ENCODE measurements at regions not wholly inside any gene's neighbourhood (a gene's known extent, or its start where the extent isn't known, plus 50 kb on each side); places are given as distances from the start of the nearest gene placed in this dataset.
"Not testable (repeated sequence)": the region's sequence is repeated elsewhere in the genome, so short reads cannot be mapped to it uniquely, and the experiment has no call there.

GRCh38 chr2:198277181-198277580 is 472.8 kb downstream of the PLCL1 start:
- peaks cover 0 to 4% of the 10 kb centered on the region in 2 donors for H3K4me1 ChIP-seq
- no peak for DNase-seq (ENCODE audit: low spot score)
- no peaks in the 10 kb centered on the region for H3K36me3 ChIP-seq
- no peaks in the 10 kb centered on the region for H3K9me3 ChIP-seq
- H3K4me3 ChIP-seq, result no peak overlapping the region
- H3K27me3 ChIP-seq, result no peaks in the 10 kb centered on the region
- no peak for TF ChIP-seq CTCF (IDR thresholded peaks at IDR 0.05)
- H3K27ac ChIP-seq, result no peak overlapping the region

- H3K36me3 ChIP-seq, result no peaks in the 10 kb centered on the region
- TF ChIP-seq CTCF (IDR thresholded peaks at IDR 0.05), result no peak
- H3K27me3 ChIP-seq, result no peaks in the 10 kb centered on the region
- no peak for DNase-seq (ENCODE audit: low spot score)
- no peak overlapping the region for H3K27ac ChIP-seq
- no peak overlapping the region for H3K4me3 ChIP-seq
- no peaks in the 10 kb centered on the region for H3K9me3 ChIP-seq
- H3K4me1 ChIP-seq, result peaks cover 0 to 4% of the 10 kb centered on the region in 2 donors
Measured at GRCh38 chr2:198273660-198274059, 469.3 kb downstream of the PLCL1 start.

GRCh38 chr2:198270157-198270556 is 465.8 kb downstream of the PLCL1 start:
- H3K27me3 ChIP-seq; H3K4me1 ChIP-seq; H3K4me3 ChIP-seq; H3K9me3 ChIP-seq; H3K27ac ChIP-seq; DNase-seq (ENCODE audit: low spot score); H3K36me3 ChIP-seq: not testable (repeated sequence)

GRCh38 chr2:198268519-198268918 is 464.1 kb downstream of the PLCL1 start:
- TF ChIP-seq CTCF (IDR thresholded peaks at IDR 0.05), result no peak
- H3K4me3 ChIP-seq, result no peak overlapping the region
- no peaks in the 10 kb centered on the region for H3K9me3 ChIP-seq
- H3K36me3 ChIP-seq, result no peaks in the 10 kb centered on the region
- H3K27ac ChIP-seq, result no peak overlapping the region
- H3K4me1 ChIP-seq, result peaks cover 0 to 3% of the 10 kb centered on the region in 2 donors
- DNase-seq (ENCODE audit: low spot score), result no peak
- no peaks in the 10 kb centered on the region for H3K27me3 ChIP-seq

GRCh38 chr2:198259496-198259895 is 455.1 kb downstream of the PLCL1 start:
- no peaks in the 10 kb centered on the region for H3K36me3 ChIP-seq
- DNase-seq (ENCODE audit: low spot score), result no peak
- no peak overlapping the region for H3K27ac ChIP-seq
- H3K27me3 ChIP-seq, result no peaks in the 10 kb centered on the region
- TF ChIP-seq CTCF (IDR thresholded peaks at IDR 0.05), result no peak
- H3K4me3 ChIP-seq, result no peak overlapping the region
- no peaks in the 10 kb centered on the region for H3K9me3 ChIP-seq
- peaks cover 0 to 4% of the 10 kb centered on the region in 2 donors for H3K4me1 ChIP-seq

- Histone ChIP-seq H3K9me3 (no peaks in the 10 kb centered on the region), H3K36me3 (no peaks in the 10 kb centered on the region), H3K27me3 (no peaks in the 10 kb centered on the region), H3K27ac (no peak overlapping the region), H3K4me1 (peaks cover 0 to 6% of the 10 kb centered on the region in 2 donors), H3K4me3 (no peak overlapping the region)
- DNase-seq (ENCODE audit: low spot score), result no peak
- TF ChIP-seq CTCF (IDR thresholded peaks at IDR 0.05), result no peak
Measured at GRCh38 chr2:198254536-198255090, 450.2 kb downstream of the PLCL1 start.

Measured in right atrium auricular region (tissue), 2 donors.